HEK293T (cell line): ENCODE measurements at regions not wholly inside any gene's neighbourhood (a gene's known extent, or its start where the extent isn't known, plus 50 kb on each side); places are given as distances from the start of the nearest gene placed in this dataset.

Experiments used
- CTCF ChIA-PET: fragments of 350-600 bp; formaldehyde crosslinking; extraction: SDS; loops from one replicate; lab custom pipeline; 2021; ENCODE audit warnings: antibody characterized with exemption, inconsistent platforms; lab: Yijun Ruan, JAX
- POLR2A ChIA-PET: fragments of 350-600 bp; formaldehyde crosslinking; extraction: SDS; loops from one replicate; lab custom pipeline; 2020; ENCODE audit warnings: antibody characterized with exemption, inconsistent platforms; lab: Yijun Ruan, JAX
- DNase-seq: peaks from one replicate; pipeline ENCODE4 v3.0.0; 2012; ENCODE audit warnings: mixed read lengths; ENCODE audit errors: extremely low spot score
- ARNT ChIP-seq: fragments of 450-650 bp; IDR thresholded peaks from 2 replicates; pipeline ENCODE4 v1.6.1; 2017; ENCODE audit warnings: mild to moderate bottlenecking
- BHLHE40 ChIP-seq: fragments of 450-650 bp; IDR thresholded peaks from 2 replicates; pipeline ENCODE4 v1.6.1; 2016; ENCODE audit warnings: mild to moderate bottlenecking, moderate library complexity, borderline replicate concordance
- CTBP1 ChIP-seq: fragments of 450-650 bp; IDR thresholded peaks from 2 replicates; pipeline ENCODE4 v1.6.1; 2016; ENCODE audit warnings: borderline replicate concordance
- ELF4 ChIP-seq: fragments of 450-650 bp; IDR thresholded peaks from 2 replicates; pipeline ENCODE4 v1.6.1; 2017; ENCODE audit warnings: antibody characterized with exemption
- FOXA1 ChIP-seq: fragments of 450-650 bp; IDR thresholded peaks from 2 replicates; pipeline ENCODE4 v1.6.1; 2016; ENCODE audit warnings: mild to moderate bottlenecking
- FOXK2 ChIP-seq: fragments of 450-650 bp; IDR thresholded peaks from 2 replicates; pipeline ENCODE4 v1.6.1; 2016; ENCODE audit warnings: mild to moderate bottlenecking
- FOXM1 ChIP-seq: fragments of 450-650 bp; IDR thresholded peaks from 2 replicates; pipeline ENCODE4 v1.6.1; 2017; ENCODE audit warnings: mild to moderate bottlenecking, borderline replicate concordance
- HDGF ChIP-seq: fragments of 450-650 bp; IDR thresholded peaks from 2 replicates; pipeline ENCODE4 v1.6.1; 2017; ENCODE audit warnings: antibody characterized with exemption, borderline replicate concordance
- L3MBTL2 ChIP-seq: fragments of 450-650 bp; conservative IDR thresholded peaks from 2 replicates; pipeline ENCODE4 v1.6.1; 2016; ENCODE audit warnings: mild to moderate bottlenecking
- LEF1 ChIP-seq: fragments of 450-650 bp; IDR thresholded peaks from 2 replicates; pipeline ENCODE4 v1.6.1; 2017; ENCODE audit warnings: mild to moderate bottlenecking, borderline replicate concordance
- NFRKB ChIP-seq: fragments of 450-650 bp; IDR thresholded peaks from 2 replicates; pipeline ENCODE4 v1.6.1; 2016; ENCODE audit warnings: mild to moderate bottlenecking, moderate library complexity
- SP1 ChIP-seq: fragments of 450-650 bp; IDR thresholded peaks from 2 replicates; pipeline ENCODE4 v1.6.1; 2017
- SUZ12 ChIP-seq: fragments of 450-650 bp; IDR thresholded peaks from 2 replicates; pipeline ENCODE4 v1.6.1; 2016; ENCODE audit warnings: mild to moderate bottlenecking
- TARDBP ChIP-seq: fragments of 450-650 bp; IDR thresholded peaks from 2 replicates; pipeline ENCODE4 v1.6.1; 2016
- ZNF384 ChIP-seq: fragments of 450-650 bp; IDR thresholded peaks from 2 replicates; pipeline ENCODE4 v1.6.1; 2016
- TF ChIP-seq, protein P1 (sequence below): fragments of 450-650 bp; IDR thresholded peaks from 2 replicates; pipeline ENCODE4 v1.6.1; 2016

- ChIA-PET CTCF (no interaction called here), POLR2A (no interaction called here)
- DNase-seq: no peak
- TF ChIP-seq SP1 (no peak), HDGF (no peak), NFRKB (no peak), LEF1 (no peak), SUZ12 (no peak), ELF4 (no peak), ZNF384 (no peak), FOXK2 (no peak), ARNT (no peak), CTBP1 (no peak), FOXM1 (no peak), L3MBTL2 (no peak), BHLHE40 (no peak), FOXA1 (no peak), TARDBP (no peak)
- TF ChIP-seq, protein P1, sequence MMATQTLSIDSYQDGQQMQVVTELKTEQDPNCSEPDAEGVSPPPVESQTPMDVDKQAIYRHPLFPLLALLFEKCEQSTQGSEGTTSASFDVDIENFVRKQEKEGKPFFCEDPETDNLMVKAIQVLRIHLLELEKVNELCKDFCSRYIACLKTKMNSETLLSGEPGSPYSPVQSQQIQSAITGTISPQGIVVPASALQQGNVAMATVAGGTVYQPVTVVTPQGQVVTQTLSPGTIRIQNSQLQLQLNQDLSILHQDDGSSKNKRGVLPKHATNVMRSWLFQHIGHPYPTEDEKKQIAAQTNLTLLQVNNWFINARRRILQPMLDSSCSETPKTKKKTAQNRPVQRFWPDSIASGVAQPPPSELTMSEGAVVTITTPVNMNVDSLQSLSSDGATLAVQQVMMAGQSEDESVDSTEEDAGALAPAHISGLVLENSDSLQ: no peak
These were observed 715.4 kb upstream of the ZEB2 start for GRCh38 chr2:145235312-145235711.

GRCh38 chr2:145230546-145230945 is 710.6 kb upstream of the ZEB2 start:
- ChIA-PET POLR2A (no interaction called here), CTCF (no interaction called here)
- TF ChIP-seq, protein P1: no peak
- TF ChIP-seq FOXM1 (no peak), BHLHE40 (no peak), TARDBP (no peak), HDGF (no peak), L3MBTL2 (no peak), FOXA1 (no peak), NFRKB (no peak), SUZ12 (no peak), CTBP1 (no peak), LEF1 (no peak), FOXK2 (no peak)
- no peak for DNase-seq

DNA sequence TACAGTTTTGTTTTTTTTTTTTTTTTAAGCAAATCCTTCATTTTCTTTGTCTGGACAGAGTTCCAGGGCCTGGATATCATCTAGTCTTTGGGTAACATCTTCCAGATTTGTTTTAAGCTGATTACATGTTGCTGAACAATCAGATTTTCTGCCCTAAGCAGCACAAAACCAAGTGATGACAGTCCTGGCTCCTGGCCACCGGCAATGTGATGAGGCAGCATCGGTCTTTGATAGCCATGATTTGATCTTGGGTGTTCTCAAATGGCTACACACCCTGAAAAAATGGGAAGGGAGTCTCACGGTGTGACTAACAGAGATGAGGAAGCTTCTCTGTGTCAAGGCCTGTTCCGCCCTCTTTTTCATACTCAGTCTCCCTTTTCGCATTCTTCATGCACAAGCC is 708.6 kb upstream of the ZEB2 start:
- TF ChIP-seq CTBP1 (no peak), FOXM1 (no peak), ELF4 (no peak), ZNF384 (no peak)
- POLR2A ChIA-PET: no interaction called here
- CTCF ChIA-PET: interaction anchor here (0.7 kb wide), 1 partner anchor 1905 kb away, joined by 3 read pairs; no protein-coding TSS in a partner anchor
- DNase-seq: no peak

DNA sequence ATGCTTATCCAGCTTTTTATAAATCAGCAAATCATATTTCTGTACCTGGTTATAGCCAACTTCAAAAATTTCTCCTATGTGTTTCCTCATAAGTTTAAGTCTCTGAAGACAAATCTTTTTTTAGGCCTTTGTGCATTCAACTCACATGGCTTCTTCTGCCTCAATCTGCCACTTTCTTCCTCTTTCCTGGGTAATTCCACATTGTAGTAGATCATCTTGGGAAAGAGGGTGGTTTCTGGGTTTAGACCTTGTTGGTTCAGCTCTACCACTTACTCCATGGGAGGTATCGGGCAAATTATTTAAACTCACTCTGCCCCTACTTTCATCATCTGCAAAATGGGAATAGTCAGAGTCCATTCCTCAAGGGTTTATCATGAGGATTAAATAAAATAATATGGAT is 707.0 kb upstream of the ZEB2 start:
- no peak for DNase-seq
- TF ChIP-seq FOXA1: no peak
- TF ChIP-seq ZNF384: no peak
- TF ChIP-seq FOXM1: no peak
- no peak for TF ChIP-seq TARDBP
- TF ChIP-seq L3MBTL2: no peak
- TF ChIP-seq ELF4: no peak
- no peak for TF ChIP-seq SP1
- no peak for TF ChIP-seq BHLHE40
- TF ChIP-seq, protein P1: no peak
- no peak for TF ChIP-seq CTBP1
- TF ChIP-seq NFRKB: no peak
- no peak for TF ChIP-seq SUZ12
- TF ChIP-seq ARNT: no peak
- TF ChIP-seq HDGF: no peak
- TF ChIP-seq LEF1: no peak
- no peak for TF ChIP-seq FOXK2
- ChIA-PET CTCF (no interaction called here), POLR2A (no interaction called here)

DNA sequence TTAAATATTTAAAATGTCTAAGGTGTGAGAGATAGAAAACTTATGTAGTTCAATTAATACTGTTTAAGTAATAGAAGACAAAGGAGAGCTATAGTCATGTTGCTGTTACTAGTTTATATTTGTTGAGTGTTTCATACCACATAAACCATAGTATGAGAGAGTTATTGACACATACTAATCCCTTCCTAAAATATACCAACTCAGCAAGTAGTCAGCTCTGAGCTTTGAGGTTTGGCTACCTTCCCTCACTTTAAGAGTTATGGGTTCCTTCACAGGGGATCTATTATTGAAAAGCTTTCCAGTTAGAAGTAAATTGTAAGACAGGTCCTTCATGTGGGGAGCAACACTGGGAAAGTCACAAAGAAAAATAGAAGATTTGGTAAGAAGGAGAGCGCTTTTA is 701.6 kb upstream of the ZEB2 start:
- CTCF ChIA-PET: no interaction called here

More for the DNA sequence above, 701.6 kb upstream of the ZEB2 start:
- POLR2A ChIA-PET: no interaction called here
- TF ChIP-seq TARDBP: no peak
- no peak for TF ChIP-seq CTBP1
- no peak for TF ChIP-seq FOXK2
- no peak for TF ChIP-seq ARNT
- TF ChIP-seq, protein P1: no peak
- TF ChIP-seq FOXM1: no peak
- no peak for TF ChIP-seq SUZ12
- TF ChIP-seq LEF1: no peak
- TF ChIP-seq ELF4: no peak
- no peak for TF ChIP-seq L3MBTL2
- TF ChIP-seq NFRKB: no peak
- TF ChIP-seq HDGF: no peak
- no peak for TF ChIP-seq BHLHE40
- no peak for TF ChIP-seq SP1
- TF ChIP-seq ZNF384: no peak
- TF ChIP-seq FOXA1: no peak
- DNase-seq: no peak
